Colonic mucosa (tissue), 4 donors: ENCODE measurements at regions not wholly inside any gene's neighbourhood (a gene's known extent, or its start where the extent isn't known, plus 50 kb on each side); places are given as distances from the start of the nearest gene placed in this dataset.

Experiments used
- DNase-seq: peaks from one replicate; pipeline ENCODE4 v3.0.0-alpha.2; 2020
- H3K27ac ChIP-seq: fragments of 200-600 bp; one replicate; pipeline ENCODE4 v1.8.0; 2021
- H3K27me3 ChIP-seq: fragments of 200-600 bp; one replicate; pipeline ENCODE4 v1.8.0; 2021
- H3K36me3 ChIP-seq: fragments of 200-600 bp; one replicate; pipeline ENCODE4 v1.8.0; 2021
- H3K4me1 ChIP-seq: fragments of 200-600 bp; one replicate; pipeline ENCODE4 v1.8.0; 2021; ENCODE audit warnings: mild to moderate bottlenecking
- H3K4me3 ChIP-seq: fragments of 200-600 bp; one replicate; pipeline ENCODE4 v1.8.0; 2021
- H3K9ac ChIP-seq, 2 donors: one replicate each; pipeline ENCODE4 v1.7.0; 2013; ENCODE audit warnings: control low read depth in 2 of 2, low read depth in 2 of 2, low read length in 2 of 2
- H3K9me3 ChIP-seq: fragments of 200-600 bp; one replicate; pipeline ENCODE4 v1.8.0; 2021
- intact Hi-C: fragments of 100-400 bp; cut with DNase I; formaldehyde crosslinking; loops from one replicate; pipeline ENCODE4 v1.14.1; 2022
- TF ChIP-seq, protein P1 (sequence below): fragments of 200-600 bp; IDR thresholded peaks from one replicate; pipeline ENCODE4 v1.8.0; 2022; ENCODE audit warnings: antibody characterized with exemption, mild to moderate bottlenecking
- donor health status: healthy.
- donor health status: DM: no; HTN: no; CAD: no.
- donor health status: DM: no; HTN: no; CAD: no.

DNA sequence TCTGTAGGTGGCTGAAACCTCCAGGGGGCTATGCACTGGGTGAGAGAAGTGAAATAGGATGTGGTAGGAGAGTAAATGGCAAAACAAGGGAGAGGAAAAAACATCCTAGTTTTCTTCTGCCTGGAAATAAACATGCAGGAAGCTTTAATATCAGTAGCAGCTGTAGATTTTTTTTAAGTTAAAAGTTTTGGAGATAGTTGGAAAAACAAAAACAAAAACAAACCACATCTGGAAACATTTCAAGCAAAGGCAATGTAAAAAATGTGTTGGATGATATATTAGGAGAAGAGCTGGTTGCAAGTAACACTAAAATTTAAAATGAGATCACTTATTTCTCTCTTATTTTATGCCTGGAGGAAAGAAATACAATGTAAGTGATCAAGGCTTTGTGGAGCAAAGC is 388.0 kb downstream of the SPRY1 start:
- intact Hi-C loops: no loop called here
- Histone ChIP-seq H3K9ac (no peak overlapping the region), H3K4me1 (no peaks in the 10 kb centered on the region), H3K9me3 (no peaks in the 10 kb centered on the region), H3K4me3 (no peak overlapping the region), H3K27me3 (no peaks in the 10 kb centered on the region), H3K27ac (no peak overlapping the region), H3K36me3 (no peaks in the 10 kb centered on the region)
- DNase-seq: no peak
- TF ChIP-seq, protein P1, sequence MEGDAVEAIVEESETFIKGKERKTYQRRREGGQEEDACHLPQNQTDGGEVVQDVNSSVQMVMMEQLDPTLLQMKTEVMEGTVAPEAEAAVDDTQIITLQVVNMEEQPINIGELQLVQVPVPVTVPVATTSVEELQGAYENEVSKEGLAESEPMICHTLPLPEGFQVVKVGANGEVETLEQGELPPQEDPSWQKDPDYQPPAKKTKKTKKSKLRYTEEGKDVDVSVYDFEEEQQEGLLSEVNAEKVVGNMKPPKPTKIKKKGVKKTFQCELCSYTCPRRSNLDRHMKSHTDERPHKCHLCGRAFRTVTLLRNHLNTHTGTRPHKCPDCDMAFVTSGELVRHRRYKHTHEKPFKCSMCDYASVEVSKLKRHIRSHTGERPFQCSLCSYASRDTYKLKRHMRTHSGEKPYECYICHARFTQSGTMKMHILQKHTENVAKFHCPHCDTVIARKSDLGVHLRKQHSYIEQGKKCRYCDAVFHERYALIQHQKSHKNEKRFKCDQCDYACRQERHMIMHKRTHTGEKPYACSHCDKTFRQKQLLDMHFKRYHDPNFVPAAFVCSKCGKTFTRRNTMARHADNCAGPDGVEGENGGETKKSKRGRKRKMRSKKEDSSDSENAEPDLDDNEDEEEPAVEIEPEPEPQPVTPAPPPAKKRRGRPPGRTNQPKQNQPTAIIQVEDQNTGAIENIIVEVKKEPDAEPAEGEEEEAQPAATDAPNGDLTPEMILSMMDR: no peak

DNA sequence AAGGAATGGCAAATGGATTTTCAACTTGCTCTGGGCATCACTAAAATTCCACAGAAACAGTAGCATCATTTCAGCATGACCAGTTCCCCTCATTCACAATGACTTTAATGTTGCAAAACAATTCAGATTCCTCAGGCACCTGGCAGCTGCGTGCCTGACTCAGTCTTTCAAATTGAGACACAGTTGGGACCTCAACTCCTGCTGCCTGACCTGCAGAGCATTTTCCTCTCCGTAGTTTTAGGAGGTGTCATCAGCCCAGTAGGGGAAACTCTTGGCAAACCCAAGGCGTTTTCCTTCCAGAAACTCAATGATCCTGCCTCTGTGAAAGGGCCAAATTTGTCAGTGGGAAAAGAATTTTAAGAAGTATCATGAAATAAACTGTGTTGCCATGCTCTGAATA is 388.9 kb downstream of the SPRY1 start:
- Histone ChIP-seq H3K4me1 (no peaks in the 10 kb centered on the region), H3K27ac (peak overlapping the region; percentile 24), H3K27me3 (no peaks in the 10 kb centered on the region), H3K9ac (no peak overlapping the region), H3K9me3 (no peaks in the 10 kb centered on the region), H3K36me3 (no peaks in the 10 kb centered on the region), H3K4me3 (no peak overlapping the region)
- intact Hi-C loops: no loop called here
- peak; percentile 20 for DNase-seq
- TF ChIP-seq, protein P1: no peak

DNA sequence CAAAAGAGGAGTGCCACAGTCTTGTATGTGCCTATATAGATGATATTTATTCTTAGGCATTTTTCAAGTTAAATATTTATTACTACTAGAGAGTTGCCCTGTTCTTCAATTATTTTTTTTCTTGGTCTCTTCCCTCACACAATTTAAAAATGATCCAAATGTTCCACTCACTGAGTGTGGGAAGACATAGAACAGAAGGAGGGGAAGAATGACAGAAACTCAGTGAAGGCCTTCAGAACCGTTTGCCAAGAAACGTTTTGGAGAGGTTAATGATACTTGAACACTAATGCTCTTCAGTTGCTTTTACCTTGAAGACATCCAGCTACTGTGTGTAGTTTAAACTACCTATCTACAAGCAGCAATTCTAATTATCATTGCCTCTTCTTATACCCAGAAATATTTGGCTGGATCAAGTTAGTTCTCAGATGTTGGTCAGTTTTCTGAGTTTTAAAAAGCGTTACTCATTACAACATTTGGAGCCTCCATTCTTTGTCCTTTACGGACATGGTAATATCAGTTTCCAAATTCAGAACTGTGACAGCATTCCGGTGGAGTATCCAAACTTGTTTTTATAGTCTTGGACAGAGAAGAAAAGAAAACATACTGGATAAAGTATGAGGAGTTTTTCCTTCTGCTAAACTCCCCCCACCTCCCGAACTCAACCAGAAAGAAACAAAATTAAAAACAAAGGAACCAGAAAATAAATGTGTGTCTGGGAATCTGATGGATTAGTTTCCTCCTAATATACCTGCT is 389.7 kb downstream of the SPRY1 start:
- no peak for DNase-seq
- no peak overlapping the region for H3K9ac ChIP-seq
- H3K4me3 ChIP-seq: no peak overlapping the region
- no peaks in the 10 kb centered on the region for H3K36me3 ChIP-seq
- intact Hi-C loops: no loop called here
- H3K9me3 ChIP-seq: no peaks in the 10 kb centered on the region
- no peaks in the 10 kb centered on the region for H3K4me1 ChIP-seq
- no peaks in the 10 kb centered on the region for H3K27me3 ChIP-seq
- TF ChIP-seq, protein P1: no peak
- peak overlapping the region; percentile 24 for H3K27ac ChIP-seq

DNA sequence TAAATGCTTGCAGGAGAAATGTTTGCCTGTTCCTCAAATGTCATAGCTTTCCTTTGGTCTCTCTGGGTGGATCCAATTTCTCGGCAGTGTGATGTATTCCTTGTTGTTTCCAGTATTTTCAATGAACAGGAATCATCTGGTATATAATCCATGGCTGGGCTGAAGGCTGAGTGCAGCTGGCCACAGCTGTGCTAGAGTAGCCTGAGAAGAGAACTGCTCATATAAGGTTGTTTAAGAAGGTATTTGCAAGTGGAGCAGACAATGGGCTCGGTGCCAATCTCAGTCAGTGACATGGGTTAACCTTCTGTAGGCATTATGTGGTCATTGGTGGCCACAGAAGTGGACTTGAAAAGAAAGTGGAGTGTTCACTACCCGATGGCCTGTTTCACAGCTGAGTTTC is 390.3 kb downstream of the SPRY1 start:
- Histone ChIP-seq H3K9ac (peak overlapping the region in 1 of 2 donors; percentile 35), H3K9me3 (no peaks in the 10 kb centered on the region), H3K36me3 (no peaks in the 10 kb centered on the region), H3K27me3 (no peaks in the 10 kb centered on the region), H3K27ac (peak overlapping the region; percentile 42), H3K4me3 (no peak overlapping the region), H3K4me1 (no peaks in the 10 kb centered on the region)
- TF ChIP-seq, protein P1: no peak
- intact Hi-C loops: no loop called here
- no peak for DNase-seq

DNA sequence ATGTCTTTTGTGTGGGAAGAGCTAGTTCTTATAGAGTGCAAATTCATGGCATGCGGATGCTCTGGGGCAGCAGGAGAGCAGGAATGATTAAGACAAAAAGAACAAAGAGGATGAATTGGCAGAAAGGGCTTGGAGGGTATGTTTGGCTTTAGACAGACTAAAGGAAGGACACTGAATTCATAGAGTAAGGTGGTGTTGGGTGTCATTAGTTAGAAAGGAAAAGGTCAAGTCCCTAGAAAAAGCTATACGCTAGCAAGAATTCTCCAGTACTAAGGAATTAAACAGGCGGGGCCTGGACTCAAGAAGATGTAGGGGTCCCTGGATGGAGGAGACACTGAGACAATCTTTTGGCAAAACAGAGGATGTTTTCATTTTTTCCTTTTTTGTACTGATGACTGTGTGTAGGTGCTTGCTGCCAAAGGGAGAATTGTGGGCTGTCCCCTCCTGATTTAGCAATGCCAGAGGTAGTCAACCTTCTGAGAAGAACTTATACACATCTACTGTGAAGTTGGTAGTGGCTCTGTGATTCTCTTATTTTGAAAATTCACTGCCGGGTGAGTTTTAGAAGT is 391.0 kb downstream of the SPRY1 start:
- TF ChIP-seq, protein P1: no peak
- Histone ChIP-seq H3K27ac (peak overlapping the region; percentile 42), H3K9ac (no peak overlapping the region), H3K9me3 (no peaks in the 10 kb centered on the region), H3K4me1 (no peaks in the 10 kb centered on the region), H3K36me3 (no peaks in the 10 kb centered on the region), H3K27me3 (no peaks in the 10 kb centered on the region), H3K4me3 (no peak overlapping the region)
- intact Hi-C loops: no loop called here
- no peak for DNase-seq
